OCI-LY3 (cell line): ENCODE measurements at regions not wholly inside any gene's neighbourhood (a gene's known extent, or its start where the extent isn't known, plus 50 kb on each side); places are given as distances from the start of the nearest gene placed in this dataset.
"Not testable (repeated sequence)": the region's sequence is repeated elsewhere in the genome, so short reads cannot be mapped to it uniquely, and the experiment has no call there.

Experiments used
- H2AFZ ChIP-seq: fragments of 200-600, 300-600 bp; shearing (Covaris generic); 2 replicates; pipeline ENCODE4 v1.6.0; 2014; ENCODE audit warnings: antibody characterized with exemption, low read depth, low read length
- H3K27ac ChIP-seq: fragments of 200-600, 300-600 bp; sonication (generic); 2 replicates; pipeline ENCODE4 v1.5.1; 2014; ENCODE audit warnings: mild to moderate bottlenecking, low read length, moderate library complexity, mixed read lengths
- H3K27me3 ChIP-seq: fragments of 200-600, 300-600 bp; sonication (generic); 2 replicates; pipeline ENCODE4 v1.6.1; 2014; ENCODE audit warnings: low read depth, low read length, mixed read lengths
- H3K36me3 ChIP-seq: fragments of 200-600, 300-600 bp; sonication (generic); replicated peaks from 2 replicates; pipeline ENCODE3; 2014; ENCODE audit warnings: low read depth, low read length, mixed read lengths
- H3K4me1 ChIP-seq: fragments of 300-600, 200-600 bp; sonication (generic); 2 replicates; pipeline ENCODE4 v1.6.1; 2014; ENCODE audit warnings: low read length, mixed read lengths
- H3K4me2 ChIP-seq: fragments of 200-600, 300-600 bp; sonication (generic); 2 replicates; pipeline ENCODE4 v1.6.1; 2014; ENCODE audit warnings: low read length, mixed read lengths
- H3K4me3 ChIP-seq: fragments of 300-600, 200-600 bp; sonication (generic); 2 replicates; pipeline ENCODE4 v1.5.1; 2014; ENCODE audit warnings: antibody characterized with exemption, mild to moderate bottlenecking, low read length, moderate library complexity
- H3K79me2 ChIP-seq: fragments of 300-600, 200-600 bp; shearing (Covaris generic); 2 replicates; pipeline ENCODE4 v1.6.1; 2014; ENCODE audit warnings: mild to moderate bottlenecking, low read length, mixed read lengths
- H3K9ac ChIP-seq: fragments of 300-600, 200-600 bp; shearing (Covaris generic); 2 replicates; pipeline ENCODE4 v1.6.0; 2014; ENCODE audit warnings: mild to moderate bottlenecking, low read length, moderate library complexity
- H3K9me3 ChIP-seq: fragments of 200-600, 300-600 bp; shearing (Covaris generic); 2 replicates; pipeline ENCODE4 v1.6.1; 2014; ENCODE audit warnings: low read length, mixed read lengths; ENCODE audit not compliant: insufficient read depth
- H4K20me1 ChIP-seq: fragments of 200-600, 300-600 bp; sonication (generic); 2 replicates; pipeline ENCODE4 v1.6.1; 2016; ENCODE audit warnings: low read length, mixed read lengths; ENCODE audit not compliant: insufficient read depth
- CTCF ChIP-seq: fragments of 200-600, 300-600 bp; sonication (generic); IDR thresholded peaks from 2 replicates; pipeline ENCODE4 v1.5.1; 2014; ENCODE audit warnings: antibody characterized with exemption, low read length, low read depth
- EZH2phosphoT487 ChIP-seq: fragments of 200-600 bp; shearing (Covaris generic); IDR thresholded peaks from 2 replicates; pipeline ENCODE4 v1.6.1; 2018; ENCODE audit warnings: antibody characterized with exemption, mixed run types, low read depth

- Histone ChIP-seq H4K20me1 (no peaks in the 10 kb centered on the region), H3K27ac (peak overlapping the region; percentile 86), H3K79me2 (no peaks in the 10 kb centered on the region), H3K4me3 (no peak overlapping the region), H3K9me3 (no peaks in the 10 kb centered on the region), H3K9ac (peak overlapping the region; percentile 67), H2AFZ (no peak overlapping the region), H3K4me1 (peaks cover 9% of the 10 kb centered on the region), H3K36me3 (no peaks in the 10 kb centered on the region), H3K4me2 (no peak overlapping the region), H3K27me3 (no peaks in the 10 kb centered on the region)
- TF ChIP-seq EZH2phosphoT487 (no peak), CTCF (no peak)
Observed at GRCh38 chr14:105685003-105685402, 158.6 kb downstream of the TMEM121 start.

- not testable (repeated sequence) for H3K4me3 ChIP-seq, H4K20me1 ChIP-seq, H3K9me3 ChIP-seq, H3K36me3 ChIP-seq, H3K27me3 ChIP-seq, H2AFZ ChIP-seq, H3K4me2 ChIP-seq, H3K4me1 ChIP-seq, H3K79me2 ChIP-seq
- peak overlapping the region; percentile 86 for H3K27ac ChIP-seq
- peak overlapping the region; percentile 67 for H3K9ac ChIP-seq
Observed at GRCh38 chr14:105685605-105686004, 159.2 kb downstream of the TMEM121 start.

GRCh38 chr14:105686050-105686449, 159.7 kb downstream of the TMEM121 start:
- H3K4me2 ChIP-seq, H3K36me3 ChIP-seq, H3K79me2 ChIP-seq, H3K27ac ChIP-seq, H2AFZ ChIP-seq, H3K9ac ChIP-seq, H3K27me3 ChIP-seq, H3K9me3 ChIP-seq, H3K4me3 ChIP-seq, H3K4me1 ChIP-seq, H4K20me1 ChIP-seq: not testable (repeated sequence)

- peak overlapping the region; percentile 73 for H3K27ac ChIP-seq
- H3K9ac ChIP-seq: peak overlapping the region; percentile 50; the same call in 1 of the 2 replicates
- not testable (repeated sequence) for H3K4me3 ChIP-seq, H4K20me1 ChIP-seq, H3K4me1 ChIP-seq, H3K36me3 ChIP-seq, H3K27me3 ChIP-seq, H2AFZ ChIP-seq, H3K9me3 ChIP-seq, H3K4me2 ChIP-seq, H3K79me2 ChIP-seq
Observed at GRCh38 chr14:105686462-105687170, 160.2 kb downstream of the TMEM121 start.

- H3K79me2 ChIP-seq, H3K4me2 ChIP-seq, H3K4me3 ChIP-seq, H3K36me3 ChIP-seq, H3K27me3 ChIP-seq, H3K9me3 ChIP-seq, H3K9ac ChIP-seq, H3K4me1 ChIP-seq, H2AFZ ChIP-seq, H4K20me1 ChIP-seq: not testable (repeated sequence)
- H3K27ac ChIP-seq: peak overlapping the region; percentile 84
Observed at GRCh38 chr14:105687171-105688022, 161.0 kb downstream of the TMEM121 start.

- not testable (repeated sequence) for H3K4me3 ChIP-seq, H3K4me1 ChIP-seq, H2AFZ ChIP-seq, H3K27me3 ChIP-seq, H3K79me2 ChIP-seq, H3K4me2 ChIP-seq, H3K36me3 ChIP-seq, H3K9me3 ChIP-seq, H4K20me1 ChIP-seq
- peak overlapping the region; percentile 48; the same call in 1 of the 2 replicates for H3K9ac ChIP-seq
- peak overlapping the region; percentile 84 for H3K27ac ChIP-seq
Observed at GRCh38 chr14:105688023-105688351, 161.6 kb downstream of the TMEM121 start.

- not testable (repeated sequence) for H3K27ac ChIP-seq, H3K9me3 ChIP-seq
Observed at GRCh38 chr14:105688664-105689221, 162.4 kb downstream of the TMEM121 start.

More at GRCh38 chr14:105688664-105689221, 162.4 kb downstream of the TMEM121 start:
- H3K36me3 ChIP-seq, H3K4me1 ChIP-seq, H2AFZ ChIP-seq, H3K4me2 ChIP-seq, H3K79me2 ChIP-seq, H3K4me3 ChIP-seq, H3K9ac ChIP-seq, H4K20me1 ChIP-seq, H3K27me3 ChIP-seq: not testable (repeated sequence)
